Activated B cell treated with CpG ODN at 0.5 μM for 24 hours (primary cell): ENCODE measurements at regions not wholly inside any gene's neighbourhood (a gene's known extent, or its start where the extent isn't known, plus 50 kb on each side); places are given as distances from the start of the nearest gene placed in this dataset.

Source experiments
- ATAC-seq: fragments of 200-7000 bp; cut with Tn5 transposase; one replicate; pipeline ENCODE4 v1.10.0; 2021; ENCODE audit warnings: low read depth, mild to moderate bottlenecking, moderate library complexity
- CTCF ChIA-PET: fragments of 350-600 bp; sonication (Branson Sonifier 250); formaldehyde crosslinking; loops from one replicate; lab custom pipeline; 2021; ENCODE audit warnings: antibody characterized with exemption; lab: Charles Lee
- POLR2A ChIA-PET: fragments of 350-600 bp; sonication (Branson Sonifier 250); formaldehyde crosslinking; loops from one replicate; lab custom pipeline; 2021; ENCODE audit warnings: antibody characterized with exemption; lab: Charles Lee
- DNase-seq: peaks from one replicate; pipeline ENCODE4 v3.0.0; 2022
- H3K27ac Mint-ChIP-seq: one replicate; pipeline ENCODE4 v1.8.0; 2020; ENCODE audit warnings: mixed read lengths
- H3K27me3 Mint-ChIP-seq: one replicate; pipeline ENCODE4 v1.8.0; 2021; ENCODE audit warnings: mixed read lengths
- H3K36me3 Mint-ChIP-seq: one replicate; pipeline ENCODE4 v1.8.0; 2021; ENCODE audit warnings: low read depth, mixed read lengths
- H3K4me1 Mint-ChIP-seq: one replicate; pipeline ENCODE4 v1.8.0; 2021; ENCODE audit warnings: mixed read lengths
- H3K4me3 Mint-ChIP-seq: one replicate; pipeline ENCODE4 v1.8.0; 2020; ENCODE audit warnings: mild to moderate bottlenecking, mixed read lengths
- H3K9me3 Mint-ChIP-seq: one replicate; pipeline ENCODE4 v1.8.0; 2020; ENCODE audit warnings: mixed read lengths
- CTCF ChIP-seq: fragments of 200-600 bp; IDR thresholded peaks from one replicate; pipeline ENCODE4 v1.8.0; 2022; ENCODE audit warnings: antibody characterized with exemption, mild to moderate bottlenecking
- intact Hi-C: fragments of 100-400 bp; cut with micrococcal nuclease; formaldehyde crosslinking; loops from one replicate; pipeline ENCODE4 v1.15.1; 2024

GRCh38 chr21:19785941-19786340 is 1212.3 kb upstream of the NCAM2 start:
- H3K9me3 Mint-ChIP-seq: peaks cover 14% of the 10 kb centered on the region
- no peak overlapping the region for H3K27ac Mint-ChIP-seq
- intact Hi-C loops: no loop called here
- ATAC-seq (no peak), DNase-seq (no peak)
- TF ChIP-seq CTCF: no peak
- H3K4me3 Mint-ChIP-seq: no peak overlapping the region
- H3K27me3 Mint-ChIP-seq: no peaks in the 10 kb centered on the region
- POLR2A ChIA-PET: no interaction called here
- H3K36me3 Mint-ChIP-seq: no peaks in the 10 kb centered on the region
- CTCF ChIA-PET: no interaction called here
- no peaks in the 10 kb centered on the region for H3K4me1 Mint-ChIP-seq

DNA sequence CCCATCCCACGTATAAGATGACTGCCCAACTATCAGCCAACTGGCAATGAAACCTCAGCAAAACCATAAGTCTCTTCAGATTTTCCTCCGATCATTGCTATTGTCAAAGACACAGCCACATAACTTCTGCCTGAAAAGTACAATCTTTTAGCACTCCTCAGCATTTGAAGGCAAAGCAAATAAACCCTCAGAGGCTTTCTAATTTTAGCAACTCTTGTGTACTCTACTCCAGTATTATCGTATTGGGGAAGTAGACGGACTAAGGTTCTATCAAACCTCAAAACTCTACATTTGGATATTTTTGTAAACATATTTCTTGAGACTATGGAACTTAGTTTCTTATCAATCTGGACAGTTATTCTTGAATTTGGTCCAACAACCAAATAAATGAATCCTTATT is 1206.2 kb upstream of the NCAM2 start:
- no peak for TF ChIP-seq CTCF
- H3K36me3 Mint-ChIP-seq: no peaks in the 10 kb centered on the region
- DNase-seq (no peak), ATAC-seq (no peak)
- peaks cover 4% of the 10 kb centered on the region for H3K9me3 Mint-ChIP-seq
- no peaks in the 10 kb centered on the region for H3K4me1 Mint-ChIP-seq
- H3K27ac Mint-ChIP-seq: no peak overlapping the region
- no peak overlapping the region for H3K4me3 Mint-ChIP-seq
- no peaks in the 10 kb centered on the region for H3K27me3 Mint-ChIP-seq
- CTCF ChIA-PET: no interaction called here
- POLR2A ChIA-PET: no interaction called here
- intact Hi-C loops: no loop called here

DNA sequence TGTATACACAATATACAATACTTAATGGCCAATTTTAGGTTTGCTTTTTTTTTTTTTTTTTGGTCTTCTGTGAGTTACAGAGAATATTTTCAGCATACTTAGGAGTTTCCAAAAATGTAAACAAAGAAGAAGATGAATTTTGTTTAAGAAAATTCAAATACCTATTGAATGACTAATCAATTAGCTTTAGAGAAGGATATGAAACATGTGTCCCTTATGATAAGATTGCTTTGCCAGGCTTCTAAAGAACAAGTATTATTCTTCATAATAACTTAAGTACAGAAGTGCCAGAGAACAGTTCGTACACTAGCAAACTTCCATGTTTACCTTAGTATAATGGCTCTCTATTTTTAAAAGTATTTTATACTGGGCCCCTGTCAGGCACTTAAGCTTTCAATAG is 1191.0 kb upstream of the NCAM2 start:
- intact Hi-C loops: no loop called here
- no peaks in the 10 kb centered on the region for H3K27me3 Mint-ChIP-seq
- DNase-seq (no peak), ATAC-seq (no peak)
- H3K27ac Mint-ChIP-seq: no peak overlapping the region
- peaks cover 8% of the 10 kb centered on the region for H3K9me3 Mint-ChIP-seq
- no peak overlapping the region for H3K4me3 Mint-ChIP-seq
- TF ChIP-seq CTCF: no peak
- no peaks in the 10 kb centered on the region for H3K4me1 Mint-ChIP-seq
- CTCF ChIA-PET: no interaction called here
- POLR2A ChIA-PET: no interaction called here
- H3K36me3 Mint-ChIP-seq: no peaks in the 10 kb centered on the region

DNA sequence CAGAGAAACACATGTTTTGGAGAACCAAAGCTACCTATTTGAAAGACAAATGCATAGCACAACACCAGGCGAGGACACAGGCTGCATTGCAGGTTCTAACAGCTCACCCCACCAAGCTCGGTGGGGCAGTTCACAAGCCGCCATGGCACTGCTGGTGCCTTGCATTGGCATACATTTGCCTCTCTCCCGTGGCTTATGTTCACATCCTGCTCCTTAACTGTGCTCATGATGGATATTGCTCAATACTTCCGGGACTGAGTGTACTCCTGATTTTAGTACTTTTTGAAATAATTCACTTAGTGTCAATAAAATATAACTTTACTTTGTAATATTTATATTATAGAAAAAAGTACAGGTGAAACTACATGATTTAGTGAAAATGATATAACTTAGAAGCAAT is 1187.4 kb upstream of the NCAM2 start:
- Mint-ChIP-seq H3K27ac (no peak overlapping the region), H3K4me1 (no peaks in the 10 kb centered on the region), H3K9me3 (peaks cover 11% of the 10 kb centered on the region), H3K4me3 (no peak overlapping the region), H3K36me3 (no peaks in the 10 kb centered on the region), H3K27me3 (no peaks in the 10 kb centered on the region)
- intact Hi-C loops: no loop called here
- no peak for TF ChIP-seq CTCF
- DNase-seq (no peak), ATAC-seq (no peak)
- ChIA-PET POLR2A (no interaction called here), CTCF (no interaction called here)

- DNase-seq: no peak
- intact Hi-C loops: no loop called here
- H3K9me3 Mint-ChIP-seq: peaks cover 4% of the 10 kb centered on the region
- no peak for TF ChIP-seq CTCF
- H3K27ac Mint-ChIP-seq: no peak overlapping the region
- no peaks in the 10 kb centered on the region for H3K36me3 Mint-ChIP-seq
- H3K27me3 Mint-ChIP-seq: no peaks in the 10 kb centered on the region
- CTCF ChIA-PET: no interaction called here
- POLR2A ChIA-PET: no interaction called here
- H3K4me3 Mint-ChIP-seq: no peak overlapping the region
- ATAC-seq: no peak
- H3K4me1 Mint-ChIP-seq: no peaks in the 10 kb centered on the region
Measured at GRCh38 chr21:19830446-19830845, 1167.8 kb upstream of the NCAM2 start.
